Dermis blood vessel endothelial cell (primary cell): ENCODE measurements at regions not wholly inside any gene's neighbourhood (a gene's known extent, or its start where the extent isn't known, plus 50 kb on each side); places are given as distances from the start of the nearest gene placed in this dataset.

Source experiments
- DNase-seq: peaks from one replicate; pipeline ENCODE4 v3.0.0; 2010

DNA sequence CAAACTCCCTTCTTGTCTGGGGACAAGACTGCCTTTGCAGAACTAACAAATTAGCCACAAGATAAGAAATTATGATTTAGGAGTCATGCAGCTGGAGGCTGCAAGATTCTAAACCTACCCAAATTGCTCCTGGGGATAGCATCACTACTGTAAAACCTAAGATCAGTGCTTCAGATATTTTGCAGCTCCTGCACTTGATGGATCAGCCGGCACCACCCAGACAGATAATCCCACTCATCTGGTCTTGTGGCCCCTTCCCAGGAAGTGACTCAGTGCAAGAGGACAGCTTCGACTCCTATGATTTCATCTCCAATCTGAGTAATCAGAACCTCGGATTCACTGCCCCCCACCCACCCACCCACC, 181.9 kb downstream of the AKR1D1 start:
- no peak for DNase-seq

DNA sequence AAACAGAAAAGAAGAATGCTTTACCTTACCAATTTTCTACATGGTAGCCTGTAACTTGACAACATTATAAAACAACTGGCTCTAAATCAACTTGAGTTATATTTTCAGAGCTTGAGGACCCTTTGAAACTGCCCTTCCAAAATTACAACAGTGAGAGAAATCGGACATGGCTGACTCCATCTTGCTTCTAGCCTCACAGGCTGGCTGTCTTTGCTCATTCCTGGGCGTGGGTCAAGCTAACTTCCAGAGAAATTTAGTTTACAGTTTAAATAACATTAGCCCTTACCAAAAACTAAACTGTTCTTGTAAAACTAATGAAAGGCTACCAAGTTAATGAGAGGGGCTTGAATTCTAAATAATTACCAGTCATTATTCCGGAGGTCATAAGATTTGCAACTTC, 183.4 kb downstream of the AKR1D1 start:
- DNase-seq: no peak

- no peak for DNase-seq
Measured at GRCh38 chr7:138267934-138268333, 191.7 kb downstream of the AKR1D1 start.

DNA sequence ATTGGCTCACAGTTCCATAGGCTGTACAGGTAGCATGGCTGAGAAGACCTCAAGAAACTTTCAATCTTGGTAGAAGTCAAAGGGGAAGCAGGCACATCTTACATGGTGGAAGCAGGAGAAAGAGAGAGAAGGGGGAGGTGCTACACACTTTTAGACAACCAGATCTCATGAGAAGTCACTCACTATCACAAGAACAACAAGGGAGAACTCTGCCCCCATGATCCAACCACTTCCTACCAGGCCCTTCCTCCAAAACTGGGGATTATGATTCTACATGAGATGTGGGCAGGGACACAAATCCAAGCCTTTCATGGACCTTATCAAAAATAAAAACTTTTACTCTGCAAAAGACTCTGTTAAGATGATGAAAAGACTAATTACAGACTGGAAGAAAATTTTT, 183.2 kb upstream of the TRIM24 start:
- DNase-seq: no peak

GRCh38 chr7:138278601-138279000, 181.5 kb upstream of the TRIM24 start:
- DNase-seq: no peak

GRCh38 chr7:138282997-138283396, 177.1 kb upstream of the TRIM24 start:
- no peak for DNase-seq

GRCh38 chr7:138285129-138285528, 174.9 kb upstream of the TRIM24 start:
- DNase-seq: no peak

DNA sequence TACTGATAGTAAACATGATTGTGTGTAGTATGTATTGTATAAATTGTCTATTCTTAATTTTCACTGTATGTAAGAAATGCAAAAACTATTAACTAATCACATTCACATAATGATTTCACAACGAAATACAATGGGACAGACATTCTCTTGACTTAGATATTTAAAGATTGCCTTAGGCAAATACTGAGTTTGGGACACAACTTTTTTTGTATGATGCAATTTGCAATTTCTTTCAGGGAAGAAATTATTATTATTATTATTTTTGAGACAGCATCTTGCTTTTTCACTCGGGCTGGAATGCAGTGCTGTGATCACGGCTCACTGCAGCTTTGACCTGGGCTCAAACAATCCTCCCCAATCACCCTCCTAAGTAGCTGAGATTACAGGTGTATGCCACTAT, 173.2 kb upstream of the TRIM24 start:
- no peak for DNase-seq

- no peak for DNase-seq
Measured at GRCh38 chr7:138287549-138287948, 172.5 kb upstream of the TRIM24 start.

DNA sequence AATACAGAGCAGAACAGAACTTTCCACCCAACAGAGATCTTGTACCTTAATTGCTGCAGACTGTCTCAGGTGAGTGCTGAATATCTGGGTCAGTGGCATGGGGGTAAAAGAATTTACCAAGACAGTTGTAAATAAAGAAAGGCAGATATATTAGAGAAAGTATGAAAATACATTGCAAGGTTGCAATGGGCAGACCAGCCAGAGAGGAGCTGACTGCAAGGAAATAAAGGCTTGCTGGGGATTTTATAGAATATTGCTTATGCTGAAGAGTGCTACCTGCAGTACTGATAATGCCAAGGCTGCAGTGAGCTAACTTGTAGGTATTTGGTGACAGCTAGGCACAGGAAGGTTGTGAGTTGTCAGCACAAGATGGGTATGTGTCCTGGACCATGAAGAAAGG, 171.0 kb upstream of the TRIM24 start:
- DNase-seq: no peak

- no peak for DNase-seq
Measured at GRCh38 chr7:138289864-138290263, 170.2 kb upstream of the TRIM24 start.

DNA sequence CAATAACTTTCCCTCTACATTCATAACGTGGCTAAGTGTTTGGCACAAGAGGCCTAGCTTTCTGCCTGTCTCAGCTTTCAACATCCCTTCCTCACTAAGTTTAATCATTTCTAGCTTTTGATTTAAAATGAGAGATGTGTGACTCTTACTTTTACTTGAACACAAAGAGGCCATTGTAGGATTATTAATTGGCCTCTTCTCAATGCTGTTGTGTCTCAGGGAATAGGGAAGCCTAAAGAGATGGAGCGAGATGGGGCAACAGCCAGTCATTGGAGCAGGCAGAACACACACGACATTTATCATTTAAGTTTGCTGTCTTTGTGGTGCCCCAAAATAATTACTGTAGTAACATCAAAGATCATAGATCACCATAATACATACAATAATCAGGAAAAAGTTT, 167.1 kb upstream of the TRIM24 start:
- DNase-seq: no peak

- no peak for DNase-seq
Measured at GRCh38 chr7:138295049-138295637, 164.9 kb upstream of the TRIM24 start.

GRCh38 chr7:138297526-138297925, 162.5 kb upstream of the TRIM24 start:
- DNase-seq: no peak

DNA sequence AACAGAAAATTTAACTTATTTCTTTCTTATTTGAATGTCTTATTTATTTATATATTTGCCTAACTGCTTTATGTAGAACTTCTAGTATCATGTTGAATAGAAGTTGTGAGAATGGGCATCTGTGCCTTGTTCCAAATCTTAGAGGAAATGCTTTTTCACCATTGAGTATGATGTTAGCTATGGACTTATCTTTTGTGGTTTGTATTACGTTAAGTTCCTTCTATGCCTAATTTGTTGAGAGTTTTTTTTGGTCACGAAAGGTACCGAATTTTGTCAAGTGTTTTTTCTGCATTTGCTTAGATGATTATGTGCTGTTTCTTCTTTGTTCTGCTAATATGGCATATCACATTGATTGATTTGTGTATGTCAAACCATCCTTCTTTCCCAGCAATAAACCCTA, 161.0 kb upstream of the TRIM24 start:
- no peak for DNase-seq

- DNase-seq: no peak
Measured at GRCh38 chr7:138303230-138304070, 156.6 kb upstream of the TRIM24 start.

DNA sequence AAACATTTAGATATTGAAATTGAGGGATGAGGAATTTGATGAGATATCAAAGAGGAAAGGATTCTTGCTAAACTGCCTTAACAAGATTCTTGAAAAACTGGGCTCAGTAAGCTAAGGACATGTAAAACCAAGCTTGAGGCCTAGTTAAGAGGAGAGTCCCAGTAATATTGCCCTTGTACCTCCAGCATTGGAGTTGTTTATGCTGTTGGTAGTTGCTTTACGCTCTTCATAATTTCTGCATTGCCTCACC, 156.1 kb upstream of the TRIM24 start:
- DNase-seq: no peak

- no peak for DNase-seq
Measured at GRCh38 chr7:138307633-138308032, 152.4 kb upstream of the TRIM24 start.

DNA sequence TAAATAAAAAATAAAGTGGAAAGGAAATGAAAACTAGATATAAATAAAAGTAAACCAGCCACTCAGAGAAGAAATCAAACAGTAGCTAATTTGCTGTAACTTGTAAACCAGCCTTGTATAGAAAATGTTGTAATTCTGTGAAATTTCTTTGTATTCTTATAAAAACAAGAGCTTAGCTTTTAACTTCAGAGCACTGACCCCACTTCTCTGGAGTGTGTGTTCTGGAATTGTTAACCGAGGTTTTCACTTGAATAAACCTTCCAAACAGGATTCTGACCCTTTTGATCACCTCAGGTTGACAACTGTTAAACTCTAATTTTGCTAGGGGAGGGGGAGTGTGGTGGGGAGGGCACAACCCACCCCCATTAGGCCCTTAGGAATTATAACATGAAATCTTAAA, 151.9 kb upstream of the TRIM24 start:
- no peak for DNase-seq

DNA sequence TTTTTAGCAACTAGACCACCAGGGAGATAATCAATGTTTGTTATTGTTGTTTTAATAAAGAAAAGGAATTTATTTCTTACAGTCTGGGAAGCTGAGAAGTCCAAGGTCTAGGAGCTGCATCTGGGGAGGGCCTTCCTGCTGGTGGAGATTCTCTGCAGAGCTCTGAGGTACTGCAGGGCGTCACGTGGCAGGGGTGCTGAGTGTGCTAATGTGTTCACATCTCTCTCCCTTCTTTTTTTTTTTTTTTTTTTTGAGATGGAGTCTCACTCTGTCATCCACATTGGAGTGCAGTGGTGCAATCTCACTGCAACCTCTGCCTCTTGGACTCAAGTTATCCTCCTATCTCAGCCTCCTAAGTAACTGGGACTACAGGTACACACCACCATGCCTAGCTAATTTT, 150.9 kb upstream of the TRIM24 start:
- no peak for DNase-seq

DNA sequence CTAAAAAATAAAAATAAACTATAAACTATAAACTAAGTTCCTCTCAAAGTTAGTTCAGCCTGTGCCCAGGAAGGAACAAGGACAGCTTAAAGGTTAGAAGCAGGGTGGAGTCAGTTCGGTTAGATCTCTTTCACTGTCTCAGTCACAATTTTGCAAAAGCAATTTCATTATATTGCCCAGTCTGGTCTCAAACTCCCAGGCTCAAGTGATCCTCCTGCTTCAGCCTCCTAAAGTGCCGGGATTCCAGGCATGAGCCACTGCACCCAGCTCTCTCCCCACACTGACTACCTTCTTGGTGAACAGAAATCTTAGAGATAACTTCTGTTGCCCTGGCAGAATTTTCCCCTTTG, 146.3 kb upstream of the TRIM24 start:
- DNase-seq: no peak

DNA sequence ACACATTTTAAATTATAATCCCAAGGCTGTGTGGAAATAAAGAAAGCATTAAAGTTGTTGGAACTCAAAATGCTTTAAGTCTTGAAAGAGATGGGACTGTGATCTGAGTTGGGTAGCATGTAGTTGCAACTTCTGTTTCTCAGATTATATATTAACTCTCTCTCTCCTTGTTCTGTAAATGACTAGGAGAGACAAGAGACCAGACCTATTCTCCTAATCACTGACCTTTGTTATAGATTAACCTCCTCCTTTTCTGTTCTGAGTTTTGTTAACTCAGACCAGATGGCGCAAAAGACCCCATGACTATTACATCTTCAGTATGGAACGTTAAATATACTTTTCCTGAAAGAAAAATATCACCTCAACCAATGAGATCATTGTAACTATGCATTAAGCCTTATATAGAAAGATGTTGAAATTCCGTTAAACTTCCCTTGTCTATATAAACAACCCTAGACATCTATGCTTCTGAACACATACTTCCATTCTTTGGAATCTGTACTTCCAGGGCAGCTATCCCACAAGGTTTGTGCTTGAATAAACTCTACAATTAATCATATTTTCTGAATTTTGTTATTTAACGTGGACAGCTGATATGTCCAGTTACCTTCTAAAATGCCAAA, 143.5 kb upstream of the TRIM24 start:
- no peak for DNase-seq

DNA sequence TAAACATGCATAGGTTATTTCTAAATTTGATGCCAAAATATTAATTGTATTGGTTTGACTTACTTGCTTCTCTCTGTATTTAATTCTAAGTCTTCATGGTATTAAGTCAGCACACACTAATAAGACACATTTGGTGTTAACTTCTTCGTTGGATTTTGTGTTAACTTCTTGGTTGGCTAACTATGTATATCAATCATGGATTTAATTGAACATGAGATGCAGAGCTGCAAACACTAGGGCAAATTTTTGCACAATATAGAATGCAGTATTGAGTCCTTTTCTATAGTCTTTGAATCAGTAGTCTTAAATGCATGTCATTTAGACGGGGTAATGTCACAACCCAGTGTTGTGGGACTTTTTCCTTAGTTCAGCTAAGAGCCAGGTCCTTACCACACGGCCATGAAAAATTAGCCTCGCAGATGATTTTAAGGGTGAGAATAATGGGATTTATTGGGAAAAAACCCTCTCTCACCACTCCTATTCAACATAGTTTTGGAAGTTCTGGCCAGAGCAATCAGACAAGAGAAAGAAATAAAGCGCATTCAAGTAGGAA, 142.9 kb upstream of the TRIM24 start:
- DNase-seq: no peak

DNA sequence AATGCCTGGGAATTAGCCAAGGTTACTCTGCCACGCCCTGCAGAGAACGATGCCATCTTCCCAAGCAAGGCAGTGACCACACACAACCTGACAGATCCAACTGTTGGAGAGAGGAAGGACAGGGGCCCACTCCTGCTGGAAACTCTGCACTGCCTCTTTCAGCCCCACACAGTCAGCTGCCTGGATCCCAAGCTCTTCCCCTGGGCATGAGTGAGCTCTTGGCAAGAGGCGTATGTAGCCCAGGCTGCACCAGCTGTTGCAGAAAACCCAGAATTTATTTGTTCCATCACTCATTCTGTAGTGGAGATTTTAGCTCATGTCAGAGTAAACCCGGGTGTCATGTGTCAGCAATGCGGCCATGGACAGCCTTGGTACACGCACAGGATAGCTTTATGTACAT, 135.1 kb upstream of the TRIM24 start:
- no peak for DNase-seq
